Esophagus squamous epithelium (tissue), 5 donors: ENCODE measurements at regions not wholly inside any gene's neighbourhood (a gene's known extent, or its start where the extent isn't known, plus 50 kb on each side); places are given as distances from the start of the nearest gene placed in this dataset.

Source experiments
- DNase-seq: peaks from one replicate; lab custom pipeline; 2025; lab: John Stamatoyannopoulos, UW
- H3K27ac ChIP-seq, 4 donors: fragments of 200-600 bp; sonication (generic); one replicate each; pipeline ENCODE4 v1.5.1; 2016 to 2019; ENCODE audit warnings: mild to moderate bottlenecking in 1 of 4
- H3K27me3 ChIP-seq, 4 donors: fragments of 200-600 bp; sonication (generic); 1 replicate in 3 of 4; 2 replicates in 1 of 4; pipeline versions ENCODE4 v1.5.1 to v1.6.0; 2017 to 2021; ENCODE audit warnings: antibody characterized with exemption in 1 of 4
- H3K36me3 ChIP-seq, 3 donors: fragments of 200-600 bp; sonication (generic); one replicate each; pipeline ENCODE4 v1.5.1; 2016 to 2019
- H3K4me1 ChIP-seq, 3 donors: fragments of 200-600 bp; sonication (generic); one replicate each; pipeline ENCODE4 v1.5.1; 2017 to 2019
- H3K4me3 ChIP-seq, 4 donors: fragments of 200-600 bp; sonication (generic); 1 replicate in 3 of 4; 2 replicates in 1 of 4; pipeline ENCODE4 v1.5.1; 2016 to 2019; ENCODE audit warnings: mild to moderate bottlenecking in 2 of 4, moderate library complexity in 1 of 4
- H3K9me3 ChIP-seq, 3 donors: fragments of 200-600 bp; sonication (generic); one replicate each; pipeline ENCODE4 v1.5.1; 2016 to 2019
- CTCF ChIP-seq, 6 experiments: fragments of 450-650 bp in 4 of 6; fragments of 200-600 bp in 2 of 6; sonication (generic) in 2 of 6; IDR thresholded peaks; one replicate each; pipeline ENCODE4 v1.5.1; 2016 to 2019; ENCODE audit warnings: antibody characterized with exemption in 6 of 6, mild to moderate bottlenecking in 4 of 6, moderate library complexity in 4 of 6
- POLR2A ChIP-seq, 4 donors: fragments of 450-650 bp; IDR thresholded peaks; one replicate each; pipeline ENCODE4 v1.6.1; 2017; ENCODE audit warnings: antibody characterized with exemption in 4 of 4, mild to moderate bottlenecking in 4 of 4, moderate library complexity in 3 of 4
- WGBS, 2 donors: methylation state at CpG; one replicate each; pipeline ENCODE4 v1.1.5; 2018; 5-methylcytosine and 5-hydroxymethylcytosine counted together
- intact Hi-C: fragments of 100-400 bp; cut with DNase I; formaldehyde crosslinking; loops from one replicate; pipeline ENCODE4 v1.15.0; 2022
- donor health status: DM: yes; HTN: yes; CAD: no.

DNA sequence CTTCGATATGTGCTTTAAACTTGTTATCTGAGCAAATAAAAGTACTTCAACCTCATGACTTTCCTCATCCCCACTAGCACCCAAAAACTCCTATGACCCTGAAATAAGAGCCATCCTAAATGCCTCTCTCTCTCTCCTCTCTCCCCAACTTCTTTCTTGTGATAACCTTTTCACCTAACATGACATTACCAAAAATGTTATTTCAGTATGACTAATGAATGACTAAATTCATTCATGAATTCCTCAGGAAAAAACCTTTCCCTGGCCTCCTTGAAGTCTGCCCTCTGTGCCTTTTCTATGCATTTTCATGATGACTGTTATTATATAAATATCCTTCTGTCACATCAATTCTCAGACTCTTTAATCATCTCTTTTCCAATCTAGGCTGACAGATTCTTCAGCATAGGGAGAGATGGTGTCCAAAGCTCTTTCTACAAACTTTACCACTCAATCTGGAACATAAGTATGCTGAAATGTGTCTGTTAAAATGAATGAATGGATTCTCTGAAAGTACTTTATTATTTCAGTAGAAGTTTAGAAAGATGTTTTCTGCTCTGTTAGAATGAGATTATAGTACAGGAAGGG, 114.3 kb upstream of the GGTLC1 start:
- no peak overlapping the region for H3K27ac ChIP-seq
- no peaks in the 10 kb centered on the region for H3K9me3 ChIP-seq
- no peak for DNase-seq
- H3K4me3 ChIP-seq: no peak overlapping the region
- TF ChIP-seq POLR2A (IDR thresholded peaks at IDR 0.05) (no peak), CTCF (IDR thresholded peaks at IDR 0.05) (no peak)
- WGBS, 2 donors: 38 to 69% methylated on average over 1 of the region's 1 CpG
- no peaks in the 10 kb centered on the region for H3K36me3 ChIP-seq
- peaks cover 0 to 3% (median 0%) of the 10 kb centered on the region in 3 donors for H3K4me1 ChIP-seq
- no peaks in the 10 kb centered on the region for H3K27me3 ChIP-seq
- intact Hi-C loops: no loop called here

GRCh38 chr20:24102290-24102689, 113.7 kb upstream of the GGTLC1 start:
- no peak for DNase-seq
- Histone ChIP-seq H3K27ac (no peak overlapping the region), H3K9me3 (no peaks in the 10 kb centered on the region), H3K4me3 (no peak overlapping the region), H3K27me3 (no peaks in the 10 kb centered on the region), H3K4me1 (peaks cover 0 to 3% (median 0%) of the 10 kb centered on the region in 3 donors), H3K36me3 (no peaks in the 10 kb centered on the region)
- TF ChIP-seq CTCF (IDR thresholded peaks at IDR 0.05): peak in 2 of 6 experiments; percentile 9 to 39
- no peak for TF ChIP-seq POLR2A (IDR thresholded peaks at IDR 0.05)
- intact Hi-C loops: no loop called here
- 44 to 50% methylated on average over 7 of the region's 7 CpGs for WGBS, 2 donors

DNA sequence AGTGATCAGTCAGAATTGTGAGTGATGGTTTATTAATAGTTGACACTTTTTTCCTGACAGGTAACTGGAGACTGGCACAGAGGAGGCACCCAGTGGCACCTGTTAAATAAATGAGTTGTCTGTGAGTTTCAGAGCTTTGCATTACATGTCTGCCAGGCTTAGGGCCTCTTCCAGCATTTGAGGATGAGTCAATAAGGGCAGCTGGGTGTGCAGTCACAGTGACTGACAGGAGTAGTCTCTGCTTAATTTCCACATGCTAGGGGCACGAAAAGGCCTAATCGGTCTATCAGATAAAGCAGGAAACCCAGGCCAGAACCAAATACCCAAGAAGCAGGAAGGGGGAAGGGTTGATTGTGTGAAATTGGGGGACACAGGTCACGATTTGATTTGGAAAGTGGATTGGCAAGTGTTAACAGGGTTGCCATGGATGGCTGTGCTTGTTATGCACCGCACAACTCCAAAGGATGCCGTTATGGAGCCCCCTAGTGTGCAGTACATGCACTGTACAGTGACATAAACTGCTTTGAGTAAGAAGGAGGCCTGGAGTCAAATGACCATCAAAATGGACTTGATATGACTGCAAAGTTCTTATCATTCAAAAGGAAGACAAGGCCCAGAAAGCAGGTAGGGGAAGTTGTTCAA, 111.9 kb upstream of the GGTLC1 start:
- intact Hi-C loops: no loop called here
- no peaks in the 10 kb centered on the region for H3K9me3 ChIP-seq
- no peak overlapping the region for H3K4me3 ChIP-seq
- H3K27ac ChIP-seq: no peak overlapping the region
- peaks cover 0 to 3% (median 3%) of the 10 kb centered on the region in 3 donors for H3K4me1 ChIP-seq
- peaks cover 0 to 12% (median 0%) of the 10 kb centered on the region in 4 donors for H3K27me3 ChIP-seq
- peak; percentile 47 to 78 (median 54) for TF ChIP-seq CTCF (IDR thresholded peaks at IDR 0.05)
- TF ChIP-seq POLR2A (IDR thresholded peaks at IDR 0.05): no peak
- no peaks in the 10 kb centered on the region for H3K36me3 ChIP-seq
- DNase-seq: no peak
- 33 to 40% methylated on average over 5 of the region's 5 CpGs for WGBS, 2 donors

DNA sequence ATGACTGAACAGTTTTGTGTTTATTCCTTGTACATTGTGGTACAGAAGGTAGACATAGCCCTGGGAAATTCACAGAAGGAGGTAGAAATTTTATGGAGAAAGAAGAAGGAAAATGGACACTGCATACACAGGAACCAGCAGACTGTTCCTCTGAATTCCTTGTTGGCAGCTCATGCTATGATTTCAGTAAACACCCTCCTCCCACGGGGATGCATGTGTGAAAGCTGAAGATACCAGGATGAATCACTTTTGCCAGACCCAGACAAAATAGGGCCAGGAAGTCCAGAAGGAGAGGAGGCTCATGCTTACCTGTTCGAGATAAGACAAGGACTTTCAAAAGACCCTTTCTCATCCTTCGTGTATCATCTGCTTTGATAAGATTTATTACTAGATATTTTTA, 110.3 kb upstream of the GGTLC1 start:
- H3K9me3 ChIP-seq: no peaks in the 10 kb centered on the region
- peaks cover 0 to 12% (median 0%) of the 10 kb centered on the region in 4 donors for H3K27me3 ChIP-seq
- intact Hi-C loops: no loop called here
- DNase-seq: no peak
- no peak for TF ChIP-seq POLR2A (IDR thresholded peaks at IDR 0.05)
- TF ChIP-seq CTCF (IDR thresholded peaks at IDR 0.05): no peak
- no peaks in the 10 kb centered on the region for H3K36me3 ChIP-seq
- H3K4me3 ChIP-seq: no peak overlapping the region
- 40 to 53% methylated on average over 3 of the region's 3 CpGs for WGBS, 2 donors
- peaks cover 0 to 8% (median 3%) of the 10 kb centered on the region in 3 donors for H3K4me1 ChIP-seq
- H3K27ac ChIP-seq: no peak overlapping the region

- no peak for TF ChIP-seq CTCF (IDR thresholded peaks at IDR 0.05)
- TF ChIP-seq POLR2A (IDR thresholded peaks at IDR 0.05): no peak
- intact Hi-C loops: no loop called here
- Histone ChIP-seq H3K9me3 (no peaks in the 10 kb centered on the region), H3K36me3 (no peaks in the 10 kb centered on the region), H3K4me3 (no peak overlapping the region), H3K27me3 (peaks cover 0 to 12% (median 0%) of the 10 kb centered on the region in 4 donors), H3K4me1 (peaks cover 0 to 8% (median 3%) of the 10 kb centered on the region in 3 donors), H3K27ac (no peak overlapping the region)
- WGBS, 2 donors: 88 to 91% methylated on average over 6 of the region's 6 CpGs
- no peak for DNase-seq
These were observed 109.1 kb upstream of the GGTLC1 start for GRCh38 chr20:24097506-24098245.
